Heart left ventricle (tissue), 13 donors: ENCODE measurements at regions not wholly inside any gene's neighbourhood (a gene's known extent, or its start where the extent isn't known, plus 50 kb on each side); places are given as distances from the start of the nearest gene placed in this dataset.

Source experiments
- CTCF ChIP-seq, 12 donors: fragments of 200-600 bp; sonication (generic) in 4 of 12; IDR thresholded peaks; one replicate each; pipeline versions ENCODE4 v1.5.0 to v1.8.0; 2018 to 2022; ENCODE audit warnings: antibody characterized with exemption in 12 of 12, mild to moderate bottlenecking in 5 of 12
- POLR2A ChIP-seq, 2 donors: fragments of 450-650 bp; IDR thresholded peaks; one replicate each; pipeline ENCODE4 v1.6.1; 2017; ENCODE audit warnings: antibody characterized with exemption in 2 of 2, mild to moderate bottlenecking in 2 of 2, moderate library complexity in 2 of 2
- donor health status: ischemic (EF 13 %, LVEDD 7.1; RV severe dilation, severe dysfunction).
- donor health status: DM: no; HTN: yes; CAD: no.
- donor health status: DM: no; HTN: no; CAD: no.
- donor health status: ischemic (EF 25% LVEDD 6.9; RV normal size, moderate dysfunction).
- donor health status: ischemic (EF 25% LVEDD 5.7; RV mildly dilated, moderate dysfunction).
- donor health status: ischemic (EF 35%, LVEDD 5.7; RV mildly dilated, moderate dysfunction).
- donor health status: nonischemic (EF 11% LVEDD 7.7; RV severe dilation, severe dysfunction).
- donor health status: DM: yes; HTN: yes; CAD: no.
- donor health status: PGD.
- donor health status: ischemic (EF 29% LVEDD 5.4; RV normal size, mild dysfunction).
- donor health status: nonischemic (EF 23%, LVEDD 6.1; RV moderate dilation, normal function).

- no peak for TF ChIP-seq POLR2A (IDR thresholded peaks at IDR 0.05)
- TF ChIP-seq CTCF (IDR thresholded peaks at IDR 0.05): no peak
Measured at GRCh38 chr13:93038187-93038586, 188.4 kb upstream of the GPC6 start.
